ENCODE measurements at regions not wholly inside any gene's neighbourhood (a gene's known extent, or its start where the extent isn't known, plus 50 kb on each side); places are given as distances from the start of the nearest gene placed in this dataset.

GRCh38 chr1:174077749-174078490, 55.8 kb upstream of the RC3H1 start:
- no peak for DNase-seq (ENCODE audit: low read depth)
- TF ChIP-seq, protein P1, sequence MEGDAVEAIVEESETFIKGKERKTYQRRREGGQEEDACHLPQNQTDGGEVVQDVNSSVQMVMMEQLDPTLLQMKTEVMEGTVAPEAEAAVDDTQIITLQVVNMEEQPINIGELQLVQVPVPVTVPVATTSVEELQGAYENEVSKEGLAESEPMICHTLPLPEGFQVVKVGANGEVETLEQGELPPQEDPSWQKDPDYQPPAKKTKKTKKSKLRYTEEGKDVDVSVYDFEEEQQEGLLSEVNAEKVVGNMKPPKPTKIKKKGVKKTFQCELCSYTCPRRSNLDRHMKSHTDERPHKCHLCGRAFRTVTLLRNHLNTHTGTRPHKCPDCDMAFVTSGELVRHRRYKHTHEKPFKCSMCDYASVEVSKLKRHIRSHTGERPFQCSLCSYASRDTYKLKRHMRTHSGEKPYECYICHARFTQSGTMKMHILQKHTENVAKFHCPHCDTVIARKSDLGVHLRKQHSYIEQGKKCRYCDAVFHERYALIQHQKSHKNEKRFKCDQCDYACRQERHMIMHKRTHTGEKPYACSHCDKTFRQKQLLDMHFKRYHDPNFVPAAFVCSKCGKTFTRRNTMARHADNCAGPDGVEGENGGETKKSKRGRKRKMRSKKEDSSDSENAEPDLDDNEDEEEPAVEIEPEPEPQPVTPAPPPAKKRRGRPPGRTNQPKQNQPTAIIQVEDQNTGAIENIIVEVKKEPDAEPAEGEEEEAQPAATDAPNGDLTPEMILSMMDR (IDR thresholded peaks at IDR 0.05; ENCODE audit: insufficient read depth, low read depth, low read length, missing control alignments) = no peak
- no peak overlapping the region for H3K4me3 ChIP-seq (ENCODE audit: low read length)

DNA sequence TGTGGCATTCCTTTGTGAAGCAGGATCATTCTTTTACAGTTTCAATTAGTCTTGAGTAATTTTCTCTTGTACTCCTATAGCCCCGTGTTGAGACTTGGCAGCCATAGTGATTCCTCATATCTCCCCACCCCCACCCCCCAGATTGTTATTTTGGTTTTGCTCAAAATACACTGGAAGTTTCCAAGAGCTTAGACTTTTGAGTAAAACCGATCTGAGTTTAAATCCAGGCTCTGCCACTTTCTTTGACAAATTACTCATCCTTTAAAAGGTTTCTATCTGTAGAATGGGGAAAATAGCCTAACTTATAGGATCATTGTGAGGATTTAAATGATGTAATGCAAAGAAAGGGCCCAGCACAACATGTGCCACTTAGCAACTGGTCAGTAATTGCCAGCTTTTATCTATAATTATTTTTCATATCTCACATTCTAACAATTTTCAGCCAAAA, 53.1 kb upstream of the RC3H1 start:
- no peak for DNase-seq (ENCODE audit: low read depth)

DNA sequence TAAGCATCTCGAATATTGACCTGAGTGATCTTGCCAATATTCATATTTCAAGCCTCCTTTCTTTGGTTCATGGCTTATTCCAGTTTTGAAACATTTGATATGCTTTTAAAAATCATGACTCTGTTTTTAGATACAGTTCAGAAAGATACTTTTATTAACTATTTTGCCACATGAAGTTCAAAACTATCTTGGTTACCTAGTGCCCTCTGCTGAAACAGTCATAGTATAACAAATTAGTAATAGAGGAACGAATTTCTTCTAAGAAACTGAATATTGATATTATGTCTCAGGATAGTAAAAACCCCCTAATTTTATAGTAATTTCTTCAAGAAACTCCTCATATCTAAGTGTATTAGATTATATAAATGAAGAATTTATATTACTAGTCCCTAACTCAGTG, 52.6 kb upstream of the RC3H1 start:
- no peak overlapping the region for H3K4me3 ChIP-seq (ENCODE audit: low read length)
- peak; percentile 26 for DNase-seq (ENCODE audit: low read depth)
- TF ChIP-seq, protein P1 (IDR thresholded peaks at IDR 0.05; ENCODE audit: insufficient read depth, low read depth, low read length, missing control alignments) = peak; percentile 27

More for the DNA sequence above, 53.1 kb upstream of the RC3H1 start:
- H3K4me3 ChIP-seq (ENCODE audit: low read length) = no peak overlapping the region
- TF ChIP-seq, protein P1 (IDR thresholded peaks at IDR 0.05; ENCODE audit: insufficient read depth, low read depth, low read length, missing control alignments) = peak; percentile 1

DNA sequence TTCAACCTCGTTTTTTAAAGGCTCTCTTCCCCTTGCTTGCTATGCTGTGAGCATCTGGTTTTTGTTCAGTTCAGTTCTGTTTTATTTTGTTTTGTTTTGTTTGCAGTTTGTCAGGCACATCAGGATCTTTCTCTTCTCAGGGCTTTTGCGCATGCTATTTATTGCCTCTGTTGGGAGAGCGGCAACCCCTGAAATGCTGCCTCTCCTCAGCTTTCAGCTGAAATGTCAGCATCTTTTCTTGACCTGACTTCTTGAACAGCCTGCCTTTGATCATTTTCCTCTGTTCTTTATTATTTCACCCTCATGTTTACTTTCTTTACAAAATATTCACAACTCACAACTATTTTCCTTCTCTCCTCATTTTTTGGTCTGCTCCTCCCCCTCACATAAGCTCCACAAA, 50.4 kb upstream of the RC3H1 start:
- no peak for DNase-seq (ENCODE audit: low read depth)
- TF ChIP-seq, protein P1 (IDR thresholded peaks at IDR 0.05; ENCODE audit: insufficient read depth, low read depth, low read length, missing control alignments) = no peak
- no peak overlapping the region for H3K4me3 ChIP-seq (ENCODE audit: low read length)
